H9 (cell line): ENCODE measurements at regions not wholly inside any gene's neighbourhood (a gene's known extent, or its start where the extent isn't known, plus 50 kb on each side); places are given as distances from the start of the nearest gene placed in this dataset.

Experiments
- DNase-seq: peaks from one replicate; pipeline ENCODE4 v3.0.0-alpha.2; 2017
- H2AFZ ChIP-seq: one replicate; pipeline ENCODE4 v1.6.1; 2013; ENCODE audit warnings: mild to moderate bottlenecking, low read length, control low read depth, moderate library complexity
- H2AK5ac ChIP-seq: 2 replicates; pipeline ENCODE4 v1.6.1; 2013; ENCODE audit warnings: low read length, control low read depth, mixed read lengths; ENCODE audit not compliant: insufficient read length
- H2BK120ac ChIP-seq: one replicate; pipeline ENCODE4 v1.6.1; 2013; ENCODE audit warnings: low read depth, mild to moderate bottlenecking, low read length, control low read depth, inconsistent platforms; ENCODE audit not compliant: poor library complexity, severe bottlenecking
- H2BK12ac ChIP-seq: 2 replicates; pipeline ENCODE4 v1.6.1; 2013; ENCODE audit warnings: low read length, control low read depth, mixed read lengths, low read depth; ENCODE audit not compliant: insufficient read length
- H2BK15ac ChIP-seq: 2 replicates; pipeline ENCODE4 v1.6.1; 2013; ENCODE audit warnings: low read depth, low read length, control low read depth
- H2BK20ac ChIP-seq: one replicate; pipeline ENCODE4 v1.6.1; 2013; ENCODE audit warnings: low read depth, mild to moderate bottlenecking, low read length, control low read depth, inconsistent platforms; ENCODE audit not compliant: poor library complexity, severe bottlenecking
- H2BK5ac ChIP-seq: 2 replicates; pipeline ENCODE4 v1.6.1; 2013; ENCODE audit warnings: low read length, control low read depth, mixed read lengths; ENCODE audit not compliant: insufficient read length
- H3K14ac ChIP-seq: 2 replicates; pipeline ENCODE4 v1.6.1; 2013; ENCODE audit warnings: low read length, control low read depth; ENCODE audit not compliant: insufficient read depth
- H3K18ac ChIP-seq: 2 replicates; pipeline ENCODE4 v1.6.1; 2013; ENCODE audit warnings: low read depth, mild to moderate bottlenecking, mixed read lengths, low read length, control low read depth; ENCODE audit not compliant: insufficient read length
- H3K23ac ChIP-seq: 2 replicates; pipeline ENCODE4 v1.6.1; 2013; ENCODE audit warnings: low read length, control low read depth, mixed read lengths, low read depth; ENCODE audit not compliant: insufficient read length
- H3K23me2 ChIP-seq: 2 replicates; pipeline ENCODE4 v1.6.1; 2013; ENCODE audit warnings: low read depth, mild to moderate bottlenecking, mixed read lengths, low read length, control low read depth; ENCODE audit not compliant: insufficient read length, poor library complexity, severe bottlenecking
- H3K27ac ChIP-seq: 2 replicates; pipeline ENCODE4 v1.5.1; 2013; ENCODE audit warnings: low read length, control low read depth, mixed read lengths, low read depth; ENCODE audit not compliant: insufficient read length
- H3K27me3 ChIP-seq: 2 replicates; pipeline ENCODE4 v1.6.1; 2013; ENCODE audit warnings: low read length, control low read depth, inconsistent platforms; ENCODE audit not compliant: insufficient read depth
- H3K4ac ChIP-seq: 2 replicates; pipeline ENCODE4 v1.6.1; 2013; ENCODE audit warnings: low read depth, mild to moderate bottlenecking, control low read depth, inconsistent platforms, low read length, moderate library complexity
- H3K4me1 ChIP-seq: 2 replicates; pipeline ENCODE4 v1.6.1; 2013; ENCODE audit warnings: low read length, control low read depth, inconsistent platforms; ENCODE audit not compliant: insufficient read depth
- H3K4me2 ChIP-seq: 2 replicates; pipeline ENCODE4 v1.6.1; 2013; ENCODE audit warnings: low read length, control low read depth, mixed read lengths; ENCODE audit not compliant: insufficient read length, insufficient read depth
- H3K56ac ChIP-seq: 2 replicates; pipeline ENCODE4 v1.6.1; 2013; ENCODE audit warnings: low read depth, mild to moderate bottlenecking, mixed read lengths, low read length, control low read depth; ENCODE audit not compliant: insufficient read length
- H3K79me1 ChIP-seq: 2 replicates; pipeline ENCODE4 v1.6.1; 2013; ENCODE audit warnings: low read depth, mild to moderate bottlenecking, moderate library complexity, low read length, control low read depth, inconsistent platforms; ENCODE audit not compliant: insufficient read depth, poor library complexity, severe bottlenecking
- H3K79me2 ChIP-seq: 2 replicates; pipeline ENCODE4 v1.6.1; 2013; ENCODE audit warnings: low read length, control low read depth, inconsistent platforms; ENCODE audit not compliant: insufficient read depth
- H3K9ac ChIP-seq: 2 replicates; pipeline ENCODE4 v1.6.1; 2013; ENCODE audit warnings: low read length, control low read depth, mixed read lengths; ENCODE audit not compliant: insufficient read length; ENCODE audit errors: extremely low read depth
- H3K9me3 ChIP-seq: one replicate; pipeline ENCODE4 v1.6.1; 2013; ENCODE audit warnings: low read depth, low read length, inconsistent platforms; ENCODE audit not compliant: control insufficient read depth
- H3T11ph ChIP-seq: one replicate; pipeline ENCODE4 v1.6.1; 2013; ENCODE audit warnings: mild to moderate bottlenecking, low read length, control low read depth, inconsistent platforms
- H4K20me1 ChIP-seq: one replicate; pipeline ENCODE4 v1.6.1; 2013; ENCODE audit not compliant: control insufficient read depth, insufficient read length, insufficient read depth
- H4K5ac ChIP-seq: 2 replicates; pipeline ENCODE4 v1.6.1; 2013; ENCODE audit warnings: low read depth, mild to moderate bottlenecking, mixed read lengths, low read length, control low read depth; ENCODE audit not compliant: insufficient read length
- H4K8ac ChIP-seq: replicated peaks from 2 replicates; pipeline ENCODE4 v1.6.1; 2013; ENCODE audit warnings: low read length, control low read depth, mixed read lengths, low read depth; ENCODE audit not compliant: insufficient read length
- H4K91ac ChIP-seq: 2 replicates; pipeline ENCODE4 v1.6.1; 2013; ENCODE audit warnings: low read depth, mild to moderate bottlenecking, moderate library complexity, mixed read lengths, low read length, control low read depth; ENCODE audit not compliant: insufficient read length
- H3K27ac Mint-ChIP-seq, 3 experiments: 2 replicates in 2 of 3; 3 replicates in 1 of 3; pipeline ENCODE4 v1.8.0; 2020 to 2021; ENCODE audit warnings: mixed read lengths in 3 of 3, mild to moderate bottlenecking in 1 of 3, moderate library complexity in 1 of 3
- H3K27me3 Mint-ChIP-seq: 2 replicates; pipeline ENCODE4 v1.8.0; 2021; ENCODE audit warnings: low read depth, mild to moderate bottlenecking, moderate library complexity, mixed read lengths
- H3K36me3 Mint-ChIP-seq, 3 experiments: 2 replicates in 2 of 3; 3 replicates in 1 of 3; pipeline ENCODE4 v1.8.0; 2020 to 2021; ENCODE audit warnings: low read depth in 3 of 3, mixed read lengths in 3 of 3; ENCODE audit not compliant: insufficient read depth in 1 of 3
- H3K4me1 Mint-ChIP-seq, 2 experiments: 2 replicates each; pipeline ENCODE4 v1.8.0; 2020; ENCODE audit warnings: mixed read lengths in 2 of 2
- H3K4me3 Mint-ChIP-seq, 2 experiments: 2 replicates in 1 of 2; 3 replicates in 1 of 2; pipeline ENCODE4 v1.8.0; 2020 to 2021; ENCODE audit warnings: mild to moderate bottlenecking in 2 of 2, mixed read lengths in 2 of 2, moderate library complexity in 1 of 2
- H3K9me3 Mint-ChIP-seq, 2 experiments: 2 replicates in 1 of 2; 3 replicates in 1 of 2; pipeline ENCODE4 v1.8.0; 2020; ENCODE audit warnings: mild to moderate bottlenecking in 2 of 2, mixed read lengths in 2 of 2, moderate library complexity in 1 of 2
- WGBS: extraction: QIAGEN DNeasy Blood & Tissue Kit; methylation state at CpG from one replicate; pipeline ENCODE4 v1.1.7; 2013; ENCODE audit warnings: missing lambda C conversion rate, low lambda C conversion rate, mixed read lengths; ENCODE audit not compliant: insufficient read length; ENCODE audit errors: extremely low coverage; 5-methylcytosine and 5-hydroxymethylcytosine counted together
- TF ChIP-seq, protein P1 (sequence below): fragments of 200-600 bp; sonication (generic); conservative IDR thresholded peaks from 3 replicates; pipeline ENCODE4 v1.8.0; 2021; ENCODE audit warnings: antibody characterized with exemption, mild to moderate bottlenecking

DNA sequence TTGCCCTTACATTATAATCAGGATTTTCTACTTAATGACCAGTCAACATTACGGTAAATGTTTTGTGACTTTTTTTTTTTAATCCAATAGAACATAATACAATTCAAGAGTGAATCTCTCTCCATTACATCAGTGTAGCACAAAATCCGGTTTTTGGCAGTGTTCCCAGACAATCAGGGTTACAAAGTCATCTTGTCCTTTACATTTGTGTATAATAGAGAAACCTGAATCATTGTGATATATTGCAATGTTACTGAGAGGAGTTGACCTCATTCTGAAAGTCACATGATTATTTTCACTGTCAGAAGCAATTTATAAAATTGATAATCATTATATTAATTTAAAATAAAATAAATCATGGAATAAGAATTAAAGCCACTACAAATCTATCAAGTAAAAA is 1346.0 kb upstream of the SPRY2 start:
- H3K23me2 ChIP-seq = no peaks in the 10 kb centered on the region
- H2BK12ac ChIP-seq = no peak overlapping the region
- no peak overlapping the region for H4K5ac ChIP-seq
- Mint-ChIP-seq H3K9me3 (peaks cover 0 to 4% of the 10 kb centered on the region in 2 experiments; a peak in 2 of 5 replicates), H3K4me1 (peaks cover 0 to 2% of the 10 kb centered on the region in 2 experiments; a peak in 1 of 4 replicates), H3K4me3 (no peak overlapping the region), H3K36me3 (peaks cover 0 to 7% (median 0%) of the 10 kb centered on the region in 3 experiments; a peak in 3 of 7 replicates), H3K27me3 (no peaks in the 10 kb centered on the region), H3K27ac (no peak overlapping the region)
- H3T11ph ChIP-seq = no peak overlapping the region
- H2BK5ac ChIP-seq = no peak overlapping the region
- no peaks in the 10 kb centered on the region for H3K79me1 ChIP-seq
- H3K18ac ChIP-seq = no peak overlapping the region
- H2BK15ac ChIP-seq = no peak overlapping the region
- H3K79me2 ChIP-seq = no peaks in the 10 kb centered on the region
- no peak overlapping the region for H3K27ac ChIP-seq
- no peak overlapping the region for H3K4me2 ChIP-seq
- no peak for DNase-seq
- no peak overlapping the region for H2BK20ac ChIP-seq
- H3K4me1 ChIP-seq = no peaks in the 10 kb centered on the region; the same call in 1 of the 2 replicates
- H3K27me3 ChIP-seq = no peaks in the 10 kb centered on the region
- H2AFZ ChIP-seq = no peak overlapping the region
- H3K9me3 ChIP-seq = no peaks in the 10 kb centered on the region
- H4K8ac ChIP-seq = no peak overlapping the region
- no peak overlapping the region for H3K23ac ChIP-seq
- H2AK5ac ChIP-seq = no peak overlapping the region
- no peaks in the 10 kb centered on the region for H4K20me1 ChIP-seq
- no peak overlapping the region for H2BK120ac ChIP-seq
- H3K56ac ChIP-seq = no peak overlapping the region
- no CpG with 5 or more reads among the region's 2 CpGs for WGBS
- H4K91ac ChIP-seq = no peak overlapping the region
- H3K4ac ChIP-seq = no peak overlapping the region
- no peak overlapping the region for H3K14ac ChIP-seq
- H3K9ac ChIP-seq = no peak overlapping the region
- TF ChIP-seq, protein P1, sequence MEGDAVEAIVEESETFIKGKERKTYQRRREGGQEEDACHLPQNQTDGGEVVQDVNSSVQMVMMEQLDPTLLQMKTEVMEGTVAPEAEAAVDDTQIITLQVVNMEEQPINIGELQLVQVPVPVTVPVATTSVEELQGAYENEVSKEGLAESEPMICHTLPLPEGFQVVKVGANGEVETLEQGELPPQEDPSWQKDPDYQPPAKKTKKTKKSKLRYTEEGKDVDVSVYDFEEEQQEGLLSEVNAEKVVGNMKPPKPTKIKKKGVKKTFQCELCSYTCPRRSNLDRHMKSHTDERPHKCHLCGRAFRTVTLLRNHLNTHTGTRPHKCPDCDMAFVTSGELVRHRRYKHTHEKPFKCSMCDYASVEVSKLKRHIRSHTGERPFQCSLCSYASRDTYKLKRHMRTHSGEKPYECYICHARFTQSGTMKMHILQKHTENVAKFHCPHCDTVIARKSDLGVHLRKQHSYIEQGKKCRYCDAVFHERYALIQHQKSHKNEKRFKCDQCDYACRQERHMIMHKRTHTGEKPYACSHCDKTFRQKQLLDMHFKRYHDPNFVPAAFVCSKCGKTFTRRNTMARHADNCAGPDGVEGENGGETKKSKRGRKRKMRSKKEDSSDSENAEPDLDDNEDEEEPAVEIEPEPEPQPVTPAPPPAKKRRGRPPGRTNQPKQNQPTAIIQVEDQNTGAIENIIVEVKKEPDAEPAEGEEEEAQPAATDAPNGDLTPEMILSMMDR = no peak
